ENCODE measurements at regions not wholly inside any gene's neighbourhood (a gene's known extent, or its start where the extent isn't known, plus 50 kb on each side); places are given as distances from the start of the nearest gene placed in this dataset.

DNA sequence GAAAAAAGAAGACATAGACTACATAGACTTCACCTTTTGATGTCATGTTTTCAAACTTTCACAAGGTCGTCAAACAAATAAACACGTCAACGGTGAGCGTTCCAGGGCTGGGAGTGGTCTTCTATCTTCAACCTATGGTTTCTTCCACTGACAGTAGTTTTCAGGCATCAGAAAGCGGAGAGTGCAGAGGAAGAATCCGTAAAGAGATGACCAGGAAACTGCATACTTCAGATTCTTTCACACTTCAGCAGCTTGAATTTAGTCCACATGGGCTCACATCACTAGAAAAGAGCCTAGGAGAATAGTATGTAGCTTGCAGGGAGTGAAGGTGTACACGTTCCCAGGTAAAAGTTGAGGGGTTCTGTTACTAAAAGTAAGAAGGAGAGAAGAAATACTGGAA, 58.5 kb downstream of the NPY1R start:
- intact Hi-C loops (cut with DNase I; ENCODE audit: low total_unique reads): no loop called here
- TF ChIP-seq, protein P1, sequence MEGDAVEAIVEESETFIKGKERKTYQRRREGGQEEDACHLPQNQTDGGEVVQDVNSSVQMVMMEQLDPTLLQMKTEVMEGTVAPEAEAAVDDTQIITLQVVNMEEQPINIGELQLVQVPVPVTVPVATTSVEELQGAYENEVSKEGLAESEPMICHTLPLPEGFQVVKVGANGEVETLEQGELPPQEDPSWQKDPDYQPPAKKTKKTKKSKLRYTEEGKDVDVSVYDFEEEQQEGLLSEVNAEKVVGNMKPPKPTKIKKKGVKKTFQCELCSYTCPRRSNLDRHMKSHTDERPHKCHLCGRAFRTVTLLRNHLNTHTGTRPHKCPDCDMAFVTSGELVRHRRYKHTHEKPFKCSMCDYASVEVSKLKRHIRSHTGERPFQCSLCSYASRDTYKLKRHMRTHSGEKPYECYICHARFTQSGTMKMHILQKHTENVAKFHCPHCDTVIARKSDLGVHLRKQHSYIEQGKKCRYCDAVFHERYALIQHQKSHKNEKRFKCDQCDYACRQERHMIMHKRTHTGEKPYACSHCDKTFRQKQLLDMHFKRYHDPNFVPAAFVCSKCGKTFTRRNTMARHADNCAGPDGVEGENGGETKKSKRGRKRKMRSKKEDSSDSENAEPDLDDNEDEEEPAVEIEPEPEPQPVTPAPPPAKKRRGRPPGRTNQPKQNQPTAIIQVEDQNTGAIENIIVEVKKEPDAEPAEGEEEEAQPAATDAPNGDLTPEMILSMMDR (IDR thresholded peaks at IDR 0.05): no peak
- TF ChIP-seq POLR2AphosphoS5 (IDR thresholded peaks at IDR 0.05) (no peak), POLR2A (IDR thresholded peaks at IDR 0.05) (no peak)
- no peaks in the 10 kb centered on the region for H3K27me3 ChIP-seq
- no peak overlapping the region for H3K4me3 ChIP-seq
- DNase-seq (ENCODE audit: low spot score in 2 of 2): no peak
- H3K9me3 ChIP-seq: no peaks in the 10 kb centered on the region
- no peaks in the 10 kb centered on the region for H3K36me3 ChIP-seq
- no peaks in the 10 kb centered on the region for H3K4me1 ChIP-seq
- H3K27ac ChIP-seq: no peak overlapping the region

DNA sequence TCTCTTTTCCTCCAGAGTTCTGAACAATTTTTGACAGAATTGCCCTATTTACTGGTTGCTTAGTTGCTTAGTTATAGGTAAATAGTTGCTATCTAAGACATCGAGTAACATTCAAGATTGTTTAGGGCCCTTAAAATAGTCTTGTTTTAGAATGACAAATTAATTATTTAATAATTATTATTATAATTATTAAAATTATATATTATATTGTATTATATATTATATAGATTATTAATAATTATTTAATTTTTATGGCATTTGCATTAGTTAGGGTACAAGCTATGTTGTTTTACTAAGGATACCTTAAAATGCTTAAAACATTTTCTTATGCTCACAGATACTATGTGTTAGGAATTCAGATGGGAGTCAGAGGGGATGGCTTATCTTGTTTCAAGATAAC, 59.2 kb downstream of the NPY1R start:
- no peaks in the 10 kb centered on the region for H3K36me3 ChIP-seq
- no peaks in the 10 kb centered on the region for H3K27me3 ChIP-seq
- DNase-seq (ENCODE audit: low spot score in 2 of 2): no peak
- no peaks in the 10 kb centered on the region for H3K9me3 ChIP-seq
- no peaks in the 10 kb centered on the region for H3K4me1 ChIP-seq
- intact Hi-C loops (cut with DNase I; ENCODE audit: low total_unique reads): no loop called here
- TF ChIP-seq, protein P1 (IDR thresholded peaks at IDR 0.05): no peak
- TF ChIP-seq POLR2A (IDR thresholded peaks at IDR 0.05): no peak
- no peak for TF ChIP-seq POLR2AphosphoS5 (IDR thresholded peaks at IDR 0.05)
- H3K27ac ChIP-seq: no peak overlapping the region
- no peak overlapping the region for H3K4me3 ChIP-seq

DNA sequence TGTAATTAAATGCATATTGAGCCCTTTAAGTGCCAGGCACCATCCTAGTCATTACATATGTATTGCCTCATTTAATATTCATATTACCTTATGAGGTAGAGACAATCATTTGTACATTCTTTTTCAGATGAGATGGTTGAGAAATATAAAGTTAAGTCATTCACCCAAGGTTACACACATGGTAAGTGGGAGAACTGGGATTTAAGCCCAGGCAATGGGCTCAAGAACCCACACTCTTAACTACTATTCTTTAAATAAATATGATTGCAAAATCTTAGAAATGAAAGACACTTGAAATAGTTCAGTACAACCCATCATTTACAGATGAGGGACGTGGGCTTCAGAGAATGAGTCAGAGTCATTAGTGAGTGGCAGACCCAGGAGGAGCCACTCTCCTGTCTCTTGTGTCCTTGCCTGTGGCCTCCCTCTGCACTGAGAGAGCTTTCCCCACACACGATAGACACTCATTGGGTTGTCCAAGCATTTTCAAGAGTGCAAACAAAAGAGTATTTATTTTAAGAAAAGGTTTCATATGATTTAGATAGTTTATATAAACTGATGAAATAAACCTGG, 60.8 kb downstream of the NPY1R start:
- Histone ChIP-seq H3K27me3 (no peaks in the 10 kb centered on the region), H3K4me3 (no peak overlapping the region), H3K36me3 (no peaks in the 10 kb centered on the region), H3K9me3 (no peaks in the 10 kb centered on the region), H3K4me1 (no peaks in the 10 kb centered on the region), H3K27ac (no peak overlapping the region)
- TF ChIP-seq, protein P1 (IDR thresholded peaks at IDR 0.05): no peak
- TF ChIP-seq POLR2A (IDR thresholded peaks at IDR 0.05) (no peak), POLR2AphosphoS5 (IDR thresholded peaks at IDR 0.05) (no peak)
- no peak for DNase-seq (ENCODE audit: low spot score in 2 of 2)
- intact Hi-C loops (cut with DNase I; ENCODE audit: low total_unique reads): no loop called here

DNA sequence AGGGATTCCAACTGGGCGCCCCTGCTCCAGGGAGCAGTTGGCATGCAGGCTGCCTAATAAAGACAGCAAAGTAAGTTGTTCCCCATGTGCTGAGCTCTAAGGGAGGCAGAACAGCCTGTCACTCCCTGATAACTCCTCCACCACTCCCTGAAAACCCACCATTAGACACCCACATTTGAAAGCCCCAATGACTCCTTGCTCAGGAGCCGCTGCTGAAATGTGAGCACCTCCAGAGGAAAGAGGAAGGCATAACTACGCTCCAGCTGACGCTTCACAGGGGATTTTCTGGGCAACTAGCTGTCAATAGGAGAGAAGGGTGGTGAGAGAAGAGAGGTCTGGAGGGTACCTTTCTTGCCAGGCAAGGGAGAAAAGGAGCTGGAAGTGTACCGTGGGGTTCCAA, 62.5 kb downstream of the NPY1R start:
- Histone ChIP-seq H3K4me3 (no peak overlapping the region), H3K4me1 (no peaks in the 10 kb centered on the region), H3K27me3 (no peaks in the 10 kb centered on the region), H3K27ac (no peak overlapping the region), H3K9me3 (no peaks in the 10 kb centered on the region), H3K36me3 (no peaks in the 10 kb centered on the region)
- DNase-seq (ENCODE audit: low spot score in 2 of 2): no peak
- intact Hi-C loops (cut with DNase I; ENCODE audit: low total_unique reads): no loop called here
- TF ChIP-seq POLR2AphosphoS5 (IDR thresholded peaks at IDR 0.05) (no peak), POLR2A (IDR thresholded peaks at IDR 0.05) (no peak)
- TF ChIP-seq, protein P1 (IDR thresholded peaks at IDR 0.05): no peak

DNA sequence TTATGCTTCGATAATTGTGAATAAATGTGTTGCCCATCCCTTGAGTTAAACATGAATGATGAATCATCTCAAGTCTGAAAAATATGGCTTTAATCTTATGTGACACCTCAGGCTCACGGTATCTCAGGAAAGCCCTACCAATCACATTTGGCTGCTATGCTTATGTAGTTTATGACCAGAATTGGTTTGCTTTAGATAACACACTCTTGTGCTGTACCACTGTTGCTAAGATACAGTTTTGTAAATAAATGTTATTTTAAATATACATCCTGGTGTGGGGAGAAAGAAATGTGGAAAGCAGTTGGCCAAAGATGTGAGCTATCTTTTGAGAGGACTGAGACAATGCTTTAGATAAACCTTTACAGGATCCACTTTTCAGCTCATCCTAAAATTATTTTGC, 63.2 kb downstream of the NPY1R start:
- Histone ChIP-seq H3K9me3 (no peaks in the 10 kb centered on the region), H3K36me3 (no peaks in the 10 kb centered on the region), H3K27ac (no peak overlapping the region), H3K4me1 (no peaks in the 10 kb centered on the region), H3K4me3 (no peak overlapping the region), H3K27me3 (no peaks in the 10 kb centered on the region)
- DNase-seq (ENCODE audit: low spot score in 2 of 2): no peak
- TF ChIP-seq POLR2AphosphoS5 (IDR thresholded peaks at IDR 0.05): no peak
- TF ChIP-seq, protein P1 (IDR thresholded peaks at IDR 0.05): no peak
- TF ChIP-seq POLR2A (IDR thresholded peaks at IDR 0.05): no peak
- intact Hi-C loops (cut with DNase I; ENCODE audit: low total_unique reads): no loop called here

All from breast epithelium (tissue), 4 donors.